GM19328 (cell line): ENCODE measurements at regions not wholly inside any gene's neighbourhood (a gene's known extent, or its start where the extent isn't known, plus 50 kb on each side); places are given as distances from the start of the nearest gene placed in this dataset.

Experiments
- ATAC-seq: cut with Tn5 transposase; IDR thresholded peaks from one replicate; pipeline ENCODE4 v1.9.1; 2021; ENCODE audit warnings: mild to moderate bottlenecking, moderate library complexity; ENCODE audit not compliant: unreplicated experiment

GRCh38 chr12:58811346-58811745 lies 109.0 kb downstream of the LRIG3 start:
- ATAC-seq, result no peak

GRCh38 chr12:58812214-58812613 lies 108.1 kb downstream of the LRIG3 start:
- ATAC-seq, result no peak

- ATAC-seq, result no peak
These were observed 106.3 kb downstream of the LRIG3 start for GRCh38 chr12:58814036-58814435.

GRCh38 chr12:58815235-58815634 lies 105.1 kb downstream of the LRIG3 start:
- no peak for ATAC-seq

- no peak for ATAC-seq
These were observed 101.8 kb downstream of the LRIG3 start for GRCh38 chr12:58818546-58818945.

- ATAC-seq, result no peak
These were observed 101.0 kb downstream of the LRIG3 start for GRCh38 chr12:58819345-58819744.

GRCh38 chr12:58819985-58820384 lies 100.3 kb downstream of the LRIG3 start:
- no peak for ATAC-seq
